SJSA1 (cell line): ENCODE measurements at regions not wholly inside any gene's neighbourhood (a gene's known extent, or its start where the extent isn't known, plus 50 kb on each side); places are given as distances from the start of the nearest gene placed in this dataset.

ENCODE experiments used
- DNase-seq, 2 experiments: peaks; one replicate each; pipeline ENCODE4 v3.0.0-alpha.2; 2015 to 2020; ENCODE audit warnings: low spot score in 2 of 2, low read depth in 1 of 2
- H3K27ac ChIP-seq: fragments of 250-450 bp; sonication (Bioruptor Pico); 2 replicates; pipeline ENCODE4 v1.5.1; 2020; ENCODE audit warnings: mild to moderate bottlenecking, moderate library complexity
- H3K27me3 ChIP-seq: fragments of 250-450 bp; sonication (Bioruptor Pico); replicated peaks from 2 replicates; pipeline ENCODE4 v1.5.1; 2020; ENCODE audit warnings: mild to moderate bottlenecking, moderate library complexity
- H3K36me3 ChIP-seq: fragments of 250-450 bp; sonication (Bioruptor Pico); 2 replicates; pipeline ENCODE4 v1.5.1; 2020; ENCODE audit warnings: mild to moderate bottlenecking
- H3K4me1 ChIP-seq: fragments of 250-450 bp; sonication (Bioruptor Pico); replicated peaks from 2 replicates; pipeline ENCODE4 v1.6.1; 2021; ENCODE audit warnings: mild to moderate bottlenecking
- H3K4me3 ChIP-seq: fragments of 250-450 bp; sonication (Bioruptor Pico); 2 replicates; pipeline ENCODE4 v1.5.1; 2020; ENCODE audit warnings: mild to moderate bottlenecking
- H3K9me3 ChIP-seq: fragments of 250-450 bp; sonication (Bioruptor Pico); replicated peaks from 2 replicates; pipeline ENCODE4 v1.5.1; 2020; ENCODE audit warnings: mild to moderate bottlenecking

- H3K4me3 ChIP-seq = no peak overlapping the region
- no peaks in the 10 kb centered on the region for H3K9me3 ChIP-seq
- DNase-seq = no peak
Measured at GRCh38 chr13:40389081-40389641, 277.3 kb downstream of the FOXO1 start.

GRCh38 chr13:40390401-40390916 lies 276.0 kb downstream of the FOXO1 start:
- DNase-seq = no peak
- Histone ChIP-seq H3K4me1 (peaks cover 22% of the 10 kb centered on the region), H3K4me3 (no peak overlapping the region), H3K36me3 (no peaks in the 10 kb centered on the region), H3K27ac (no peak overlapping the region), H3K27me3 (no peaks in the 10 kb centered on the region), H3K9me3 (no peaks in the 10 kb centered on the region)

More at GRCh38 chr13:40389081-40389641, 277.3 kb downstream of the FOXO1 start:
- peaks cover 22% of the 10 kb centered on the region for H3K4me1 ChIP-seq
- H3K27ac ChIP-seq = peak overlapping the region; percentile 62
- no peaks in the 10 kb centered on the region for H3K27me3 ChIP-seq
- no peaks in the 10 kb centered on the region for H3K36me3 ChIP-seq

GRCh38 chr13:40391788-40392187 lies 274.7 kb downstream of the FOXO1 start:
- Histone ChIP-seq H3K4me3 (no peak overlapping the region), H3K36me3 (no peaks in the 10 kb centered on the region), H3K27me3 (no peaks in the 10 kb centered on the region), H3K4me1 (peaks cover 22% of the 10 kb centered on the region), H3K27ac (no peak overlapping the region), H3K9me3 (no peaks in the 10 kb centered on the region)
- no peak for DNase-seq

GRCh38 chr13:40394304-40394985 lies 272.0 kb downstream of the FOXO1 start:
- Histone ChIP-seq H3K27me3 (no peaks in the 10 kb centered on the region), H3K36me3 (no peaks in the 10 kb centered on the region), H3K4me1 (peaks cover 3% of the 10 kb centered on the region), H3K27ac (no peak overlapping the region), H3K9me3 (no peaks in the 10 kb centered on the region), H3K4me3 (no peak overlapping the region)
- DNase-seq = no peak

GRCh38 chr13:40398065-40398464 lies 268.4 kb downstream of the FOXO1 start:
- H3K4me1 ChIP-seq = peaks cover 13% of the 10 kb centered on the region
- H3K27ac ChIP-seq = no peak overlapping the region
- no peaks in the 10 kb centered on the region for H3K36me3 ChIP-seq
- H3K4me3 ChIP-seq = no peak overlapping the region
- H3K27me3 ChIP-seq = no peaks in the 10 kb centered on the region
- no peaks in the 10 kb centered on the region for H3K9me3 ChIP-seq
- DNase-seq = no peak

- no peak overlapping the region for H3K27ac ChIP-seq
- no peak overlapping the region for H3K4me3 ChIP-seq
- no peaks in the 10 kb centered on the region for H3K27me3 ChIP-seq
- H3K36me3 ChIP-seq = no peaks in the 10 kb centered on the region
- peaks cover 21% of the 10 kb centered on the region for H3K4me1 ChIP-seq
- no peaks in the 10 kb centered on the region for H3K9me3 ChIP-seq
- no peak for DNase-seq
Measured at GRCh38 chr13:40399756-40400155, 266.7 kb downstream of the FOXO1 start.

GRCh38 chr13:40401911-40402776 lies 264.3 kb downstream of the FOXO1 start:
- peak; percentile 92 to 94 for DNase-seq
- Histone ChIP-seq H3K4me3 (no peak overlapping the region), H3K27ac (peak overlapping the region; percentile 83), H3K36me3 (no peaks in the 10 kb centered on the region), H3K27me3 (no peaks in the 10 kb centered on the region), H3K4me1 (peaks cover 36% of the 10 kb centered on the region), H3K9me3 (no peaks in the 10 kb centered on the region)

GRCh38 chr13:40402931-40403431 lies 263.5 kb downstream of the FOXO1 start:
- DNase-seq = peak; percentile 60 to 64
- Histone ChIP-seq H3K9me3 (no peaks in the 10 kb centered on the region), H3K36me3 (no peaks in the 10 kb centered on the region), H3K27ac (peak overlapping the region; percentile 83), H3K4me3 (no peak overlapping the region), H3K27me3 (no peaks in the 10 kb centered on the region), H3K4me1 (peaks cover 44% of the 10 kb centered on the region)

GRCh38 chr13:40403509-40404241 lies 262.8 kb downstream of the FOXO1 start:
- no peaks in the 10 kb centered on the region for H3K9me3 ChIP-seq
- H3K36me3 ChIP-seq = no peaks in the 10 kb centered on the region
- no peak for DNase-seq
- no peaks in the 10 kb centered on the region for H3K27me3 ChIP-seq
- H3K4me3 ChIP-seq = no peak overlapping the region
- peaks cover 51% of the 10 kb centered on the region for H3K4me1 ChIP-seq
- H3K27ac ChIP-seq = peak overlapping the region; percentile 83

GRCh38 chr13:40404407-40404806 lies 262.0 kb downstream of the FOXO1 start:
- Histone ChIP-seq H3K9me3 (no peaks in the 10 kb centered on the region), H3K27me3 (no peaks in the 10 kb centered on the region), H3K4me3 (no peak overlapping the region), H3K4me1 (peaks cover 58% of the 10 kb centered on the region), H3K27ac (no peak overlapping the region), H3K36me3 (no peaks in the 10 kb centered on the region)
- no peak for DNase-seq

- H3K36me3 ChIP-seq = no peaks in the 10 kb centered on the region
- H3K27me3 ChIP-seq = no peaks in the 10 kb centered on the region
- no peak overlapping the region for H3K4me3 ChIP-seq
Measured at GRCh38 chr13:40404967-40405716, 261.3 kb downstream of the FOXO1 start.

GRCh38 chr13:40406405-40407120 lies 259.9 kb downstream of the FOXO1 start:
- Histone ChIP-seq H3K9me3 (no peaks in the 10 kb centered on the region), H3K36me3 (no peaks in the 10 kb centered on the region), H3K27ac (peak overlapping the region; percentile 63), H3K27me3 (no peaks in the 10 kb centered on the region), H3K4me3 (no peak overlapping the region), H3K4me1 (peaks cover 58% of the 10 kb centered on the region)
- peak in 1 of 2 experiments; percentile 66 for DNase-seq

More at GRCh38 chr13:40404967-40405716, 261.3 kb downstream of the FOXO1 start:
- no peak overlapping the region for H3K27ac ChIP-seq
- no peaks in the 10 kb centered on the region for H3K9me3 ChIP-seq
- H3K4me1 ChIP-seq = peaks cover 58% of the 10 kb centered on the region
- DNase-seq = no peak
